ENCODE measurements at regions not wholly inside any gene's neighbourhood (a gene's known extent, or its start where the extent isn't known, plus 50 kb on each side); places are given as distances from the start of the nearest gene placed in this dataset.

DNA sequence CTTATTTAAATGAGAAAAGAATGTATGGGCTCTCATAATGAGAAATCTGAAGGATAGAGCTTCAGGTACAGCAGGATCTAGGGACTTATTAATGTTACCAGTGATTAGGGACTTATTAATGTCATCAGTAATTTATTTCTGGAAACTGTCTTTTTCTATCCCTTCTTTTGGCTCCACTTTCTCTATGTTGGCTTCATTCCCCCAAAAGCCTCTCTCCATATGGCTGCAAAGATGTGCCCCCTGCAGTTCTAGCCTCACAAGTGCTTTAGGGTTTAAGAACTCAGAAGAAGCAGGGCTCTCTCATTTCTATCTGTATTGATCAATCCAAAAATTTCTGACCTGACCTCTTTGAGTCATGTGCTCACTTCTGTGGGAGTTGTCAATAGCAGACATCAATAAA, 480.9 kb downstream of the TXNL1 start:
- no peak overlapping the region for H3K9ac ChIP-seq (ENCODE audit: low read depth, low read length)

DNA sequence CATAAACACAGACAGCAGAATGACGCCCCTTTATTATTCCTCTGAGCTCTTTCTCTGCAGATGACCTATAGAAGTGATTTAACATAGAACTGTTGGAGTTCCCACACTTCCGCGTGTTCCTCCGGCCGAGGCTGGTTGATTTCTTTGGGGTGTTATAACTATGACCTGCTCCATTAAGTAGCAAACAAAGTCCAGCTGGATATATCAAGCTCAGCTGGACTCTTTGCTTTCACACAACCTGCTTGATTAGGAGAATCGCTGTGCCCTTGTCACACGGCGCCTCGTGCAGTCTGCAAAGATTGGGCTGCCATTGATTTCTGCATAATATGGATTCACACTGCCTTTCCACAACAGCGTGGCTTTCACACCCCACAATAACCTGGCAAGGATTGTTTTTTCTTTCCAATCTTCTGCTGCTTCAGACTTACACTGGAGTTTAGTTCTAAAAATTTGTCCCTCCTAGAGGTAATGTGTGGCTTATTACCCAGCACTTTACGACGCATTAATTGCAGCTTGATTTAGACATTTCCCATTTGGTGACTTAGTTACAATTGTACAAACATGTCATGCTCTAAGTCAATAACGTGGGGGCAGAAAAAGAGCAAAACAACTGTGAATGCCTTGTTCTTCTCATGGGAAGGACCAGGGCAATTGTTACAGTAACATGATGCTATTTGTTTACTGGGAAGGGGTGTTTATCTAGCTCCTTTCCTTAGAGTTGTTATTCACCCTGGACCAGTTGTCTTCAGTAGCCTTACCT, 485.7 kb downstream of the TXNL1 start:
- DNase-seq: no peak
- H3K4me3 ChIP-seq (ENCODE audit: low read depth in 1 of 2, low read length in 2 of 2): no peak overlapping the region
- no peak overlapping the region for H3K27ac ChIP-seq (ENCODE audit: low read length)
- H3K36me3 ChIP-seq (ENCODE audit: insufficient read depth, low read length): no peaks in the 10 kb centered on the region
- H3K9ac ChIP-seq (ENCODE audit: low read depth, low read length): no peak overlapping the region
- H3K9me3 ChIP-seq (ENCODE audit: insufficient read depth, low read length, severe bottlenecking): no peaks in the 10 kb centered on the region
- no peak for ATAC-seq (ENCODE audit: insufficient read depth, low read depth)
- H3K27me3 ChIP-seq (ENCODE audit: insufficient read depth, low read length, poor library complexity): no peaks in the 10 kb centered on the region
- H3K4me2 ChIP-seq (ENCODE audit: insufficient read depth, low read length): no peak overlapping the region
- H3K4me1 ChIP-seq (ENCODE audit: insufficient read depth, low read length): no peaks in the 10 kb centered on the region
- H3K79me2 ChIP-seq (ENCODE audit: insufficient read depth, low read length): no peaks in the 10 kb centered on the region
- no peak overlapping the region for H2AFZ ChIP-seq (ENCODE audit: low read depth, low read length)
- no peaks in the 10 kb centered on the region for H4K20me1 ChIP-seq (ENCODE audit: insufficient read depth, low read length)
- no peak for TF ChIP-seq EZH2 (IDR thresholded peaks at IDR 0.05; ENCODE audit: borderline replicate concordance, low read depth, low read length, severe bottlenecking)
- TF ChIP-seq, protein P1, sequence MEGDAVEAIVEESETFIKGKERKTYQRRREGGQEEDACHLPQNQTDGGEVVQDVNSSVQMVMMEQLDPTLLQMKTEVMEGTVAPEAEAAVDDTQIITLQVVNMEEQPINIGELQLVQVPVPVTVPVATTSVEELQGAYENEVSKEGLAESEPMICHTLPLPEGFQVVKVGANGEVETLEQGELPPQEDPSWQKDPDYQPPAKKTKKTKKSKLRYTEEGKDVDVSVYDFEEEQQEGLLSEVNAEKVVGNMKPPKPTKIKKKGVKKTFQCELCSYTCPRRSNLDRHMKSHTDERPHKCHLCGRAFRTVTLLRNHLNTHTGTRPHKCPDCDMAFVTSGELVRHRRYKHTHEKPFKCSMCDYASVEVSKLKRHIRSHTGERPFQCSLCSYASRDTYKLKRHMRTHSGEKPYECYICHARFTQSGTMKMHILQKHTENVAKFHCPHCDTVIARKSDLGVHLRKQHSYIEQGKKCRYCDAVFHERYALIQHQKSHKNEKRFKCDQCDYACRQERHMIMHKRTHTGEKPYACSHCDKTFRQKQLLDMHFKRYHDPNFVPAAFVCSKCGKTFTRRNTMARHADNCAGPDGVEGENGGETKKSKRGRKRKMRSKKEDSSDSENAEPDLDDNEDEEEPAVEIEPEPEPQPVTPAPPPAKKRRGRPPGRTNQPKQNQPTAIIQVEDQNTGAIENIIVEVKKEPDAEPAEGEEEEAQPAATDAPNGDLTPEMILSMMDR (IDR thresholded peaks at IDR 0.05; ENCODE audit: borderline replicate concordance, extremely low read depth, low read length, poor library complexity, severe bottlenecking): no peak

More for the DNA sequence above, 480.9 kb downstream of the TXNL1 start:
- H3K27ac ChIP-seq (ENCODE audit: low read length): no peak overlapping the region
- no peaks in the 10 kb centered on the region for H4K20me1 ChIP-seq (ENCODE audit: insufficient read depth, low read length)
- H3K79me2 ChIP-seq (ENCODE audit: insufficient read depth, low read length): no peaks in the 10 kb centered on the region
- H2AFZ ChIP-seq (ENCODE audit: low read depth, low read length): no peak overlapping the region
- no peak overlapping the region for H3K4me2 ChIP-seq (ENCODE audit: insufficient read depth, low read length)
- no peaks in the 10 kb centered on the region for H3K9me3 ChIP-seq (ENCODE audit: insufficient read depth, low read length, severe bottlenecking)
- ATAC-seq (ENCODE audit: insufficient read depth, low read depth) (no peak), DNase-seq (no peak)
- H3K27me3 ChIP-seq (ENCODE audit: insufficient read depth, low read length, poor library complexity): no peaks in the 10 kb centered on the region
- TF ChIP-seq, protein P1 (IDR thresholded peaks at IDR 0.05; ENCODE audit: borderline replicate concordance, extremely low read depth, low read length, poor library complexity, severe bottlenecking): no peak
- no peak for TF ChIP-seq EZH2 (IDR thresholded peaks at IDR 0.05; ENCODE audit: borderline replicate concordance, low read depth, low read length, severe bottlenecking)
- no peaks in the 10 kb centered on the region for H3K4me1 ChIP-seq (ENCODE audit: insufficient read depth, low read length)
- H3K4me3 ChIP-seq (ENCODE audit: low read depth in 1 of 2, low read length in 2 of 2): no peak overlapping the region
- no peaks in the 10 kb centered on the region for H3K36me3 ChIP-seq (ENCODE audit: insufficient read depth, low read length)

- Histone ChIP-seq H3K9me3 (ENCODE audit: insufficient read depth, low read length, severe bottlenecking) (no peaks in the 10 kb centered on the region), H3K4me2 (ENCODE audit: insufficient read depth, low read length) (no peak overlapping the region), H3K27ac (ENCODE audit: low read length) (no peak overlapping the region), H3K4me3 (ENCODE audit: low read depth in 1 of 2, low read length in 2 of 2) (no peak overlapping the region), H3K36me3 (ENCODE audit: insufficient read depth, low read length) (no peaks in the 10 kb centered on the region), H3K79me2 (ENCODE audit: insufficient read depth, low read length) (no peaks in the 10 kb centered on the region), H3K27me3 (ENCODE audit: insufficient read depth, low read length, poor library complexity) (no peaks in the 10 kb centered on the region), H4K20me1 (ENCODE audit: insufficient read depth, low read length) (no peaks in the 10 kb centered on the region), H2AFZ (ENCODE audit: low read depth, low read length) (no peak overlapping the region), H3K9ac (ENCODE audit: low read depth, low read length) (no peak overlapping the region), H3K4me1 (ENCODE audit: insufficient read depth, low read length) (no peaks in the 10 kb centered on the region)
- no peak for ATAC-seq (ENCODE audit: insufficient read depth, low read depth)
- DNase-seq: no peak
- no peak for TF ChIP-seq EZH2 (IDR thresholded peaks at IDR 0.05; ENCODE audit: borderline replicate concordance, low read depth, low read length, severe bottlenecking)
- TF ChIP-seq, protein P1 (IDR thresholded peaks at IDR 0.05; ENCODE audit: borderline replicate concordance, extremely low read depth, low read length, poor library complexity, severe bottlenecking): no peak
These were observed 490.0 kb downstream of the TXNL1 start for GRCh38 chr18:56148373-56148772.
